ENCODE measurements at regions not wholly inside any gene's neighbourhood (a gene's known extent, or its start where the extent isn't known, plus 50 kb on each side); places are given as distances from the start of the nearest gene placed in this dataset.
A peak's percentile ranks its signal among the peaks of the same experiment; 100 is the strongest.

DNA sequence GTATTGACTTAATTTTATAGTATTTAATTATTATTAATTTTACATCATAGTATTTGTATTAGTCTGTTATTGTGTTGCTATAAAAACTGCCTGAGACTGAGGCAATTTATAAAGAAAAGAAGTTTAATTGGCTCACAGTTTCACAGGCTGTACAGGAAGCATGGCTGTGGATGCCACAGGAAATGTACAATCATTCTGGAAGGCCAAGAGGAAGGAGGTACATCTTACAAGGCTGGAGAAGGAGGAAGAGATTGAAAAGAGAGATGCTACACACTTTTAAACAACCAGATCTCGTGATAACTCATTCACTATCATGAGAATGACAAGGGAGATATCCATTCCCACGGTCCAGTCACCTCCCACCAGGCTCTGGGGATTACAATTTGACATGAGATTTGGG lies 2019.4 kb upstream of the PIK3C3 start:
- DNase-seq: no peak

DNA sequence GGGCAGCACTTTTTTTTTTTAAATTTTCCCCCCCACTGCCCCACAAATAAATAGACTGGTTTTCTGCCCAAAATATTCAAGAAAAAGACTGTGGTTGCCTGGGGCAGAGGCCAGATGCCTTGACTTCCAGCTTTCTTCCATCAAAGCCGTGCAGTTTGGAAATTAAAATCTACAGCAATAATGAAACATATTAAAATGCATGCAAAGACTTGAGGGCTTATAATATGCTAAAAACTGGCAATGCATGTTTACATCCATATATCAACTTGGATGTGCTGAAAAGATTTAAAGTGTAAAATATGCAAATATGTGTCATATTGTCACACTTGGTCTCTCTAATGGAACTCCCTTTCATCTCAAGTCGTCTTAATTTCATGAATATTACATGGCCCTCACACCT lies 2036.2 kb upstream of the PIK3C3 start:
- no peak for DNase-seq

DNA sequence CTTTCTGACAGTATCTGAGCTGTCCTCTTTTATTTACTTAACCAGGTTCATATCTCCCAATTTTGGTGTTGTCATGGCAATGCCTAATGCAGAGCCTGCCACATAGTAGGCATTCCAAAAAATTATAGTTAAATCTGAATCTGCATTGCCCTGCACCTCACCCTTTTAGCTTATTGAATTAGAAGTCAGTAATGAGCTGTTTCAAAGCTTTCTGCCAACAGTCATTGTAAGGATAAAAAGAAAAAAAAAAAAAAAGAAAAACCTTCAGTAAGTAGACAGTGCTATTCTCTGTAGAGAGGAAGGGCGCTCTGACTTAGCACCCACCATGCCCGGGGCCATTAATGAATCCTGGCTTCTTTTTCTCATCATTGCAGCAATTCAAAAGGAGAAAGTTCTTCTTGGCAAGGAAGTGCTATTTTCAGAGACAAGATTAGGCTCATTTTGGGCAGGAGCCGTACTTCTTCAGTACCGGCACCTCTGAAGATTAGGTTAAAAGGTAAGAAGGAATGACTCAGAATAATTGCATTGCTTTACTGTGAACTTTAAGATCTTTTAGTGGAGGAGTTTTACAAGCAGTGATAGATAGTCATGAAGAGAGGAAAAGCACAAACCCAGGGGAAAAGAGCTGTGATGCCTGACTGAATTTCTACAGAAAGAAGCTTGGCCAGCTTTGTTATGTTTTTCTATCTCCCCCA lies 2041.2 kb upstream of the PIK3C3 start:
- DNase-seq: no peak

DNA sequence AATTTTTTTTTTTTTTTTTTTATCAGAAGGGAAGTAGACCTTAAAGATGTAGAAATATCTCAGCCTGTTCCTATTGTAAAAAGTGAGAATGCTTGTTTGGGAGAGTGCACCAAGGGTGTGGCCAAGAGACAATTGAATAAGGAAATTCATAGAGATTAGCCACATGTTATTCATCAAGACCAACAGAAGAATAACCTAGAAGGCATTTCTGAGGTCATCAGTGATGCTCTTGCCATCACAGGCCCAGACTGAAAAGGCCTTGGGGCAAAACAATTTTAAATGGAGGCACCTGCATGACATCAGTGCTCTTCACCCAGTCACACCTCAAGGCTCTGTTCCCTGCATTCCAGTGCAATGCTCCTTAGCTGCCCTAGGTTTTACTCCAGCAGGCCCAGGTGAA lies 2043.3 kb upstream of the PIK3C3 start:
- no peak for DNase-seq

DNA sequence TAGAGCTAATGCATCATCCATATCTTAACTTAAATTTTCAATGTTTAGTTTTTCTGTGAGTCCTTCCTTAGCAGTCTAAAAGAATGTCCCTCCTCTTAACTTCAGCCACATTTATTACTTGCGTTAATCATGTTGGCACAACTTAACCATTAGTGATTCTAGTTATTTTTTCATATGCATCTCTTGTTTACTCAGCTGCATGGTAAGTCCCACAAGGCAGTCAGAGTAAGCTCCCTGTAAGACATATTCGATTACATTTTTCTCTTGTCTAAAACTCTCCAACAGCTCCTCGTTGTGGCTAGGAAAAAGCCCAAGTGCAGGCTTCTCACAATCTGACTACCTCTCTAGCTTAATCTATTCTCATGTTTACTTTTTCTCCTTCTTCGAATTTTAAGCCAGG lies 2045.3 kb upstream of the PIK3C3 start:
- no peak for DNase-seq

DNA sequence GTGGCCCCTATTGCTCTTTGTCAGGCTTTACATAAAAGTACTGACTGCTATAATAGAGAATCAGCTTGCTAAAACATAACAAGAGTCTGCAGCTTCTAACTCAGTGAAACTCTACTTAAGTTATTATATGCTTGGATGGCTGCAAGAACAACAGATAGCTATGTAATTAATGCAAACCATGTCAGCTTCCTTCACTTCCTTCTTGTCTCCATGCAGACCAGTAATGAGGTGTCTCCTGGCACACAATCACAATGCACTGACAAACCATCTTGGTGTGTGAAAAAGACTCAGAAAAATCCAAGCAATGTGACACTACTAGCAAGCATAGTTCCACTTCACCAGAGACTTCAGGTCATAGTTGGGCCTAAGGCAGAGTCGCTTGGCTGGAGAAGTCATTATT lies 2068.9 kb upstream of the PIK3C3 start:
- no peak for DNase-seq

DNA sequence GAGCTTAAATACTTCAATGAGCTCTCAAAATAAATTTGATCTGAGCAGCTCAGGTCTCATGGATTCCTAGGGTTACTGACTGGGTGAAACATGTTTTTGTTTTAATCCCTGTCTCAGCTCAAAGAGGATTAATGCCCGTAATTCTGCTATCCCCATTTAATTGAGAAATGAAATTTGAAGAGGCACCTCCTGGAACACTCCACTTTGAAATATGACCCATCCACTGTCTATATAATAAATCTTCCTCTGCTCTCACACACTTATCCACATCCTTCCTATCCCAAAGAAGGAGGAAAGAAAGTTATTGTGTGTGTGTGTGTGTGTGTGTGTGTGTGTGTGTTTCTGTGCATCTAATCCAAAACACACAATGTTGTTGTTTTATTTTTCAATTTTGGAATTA lies 2082.4 kb upstream of the PIK3C3 start:
- no peak for DNase-seq

DNA sequence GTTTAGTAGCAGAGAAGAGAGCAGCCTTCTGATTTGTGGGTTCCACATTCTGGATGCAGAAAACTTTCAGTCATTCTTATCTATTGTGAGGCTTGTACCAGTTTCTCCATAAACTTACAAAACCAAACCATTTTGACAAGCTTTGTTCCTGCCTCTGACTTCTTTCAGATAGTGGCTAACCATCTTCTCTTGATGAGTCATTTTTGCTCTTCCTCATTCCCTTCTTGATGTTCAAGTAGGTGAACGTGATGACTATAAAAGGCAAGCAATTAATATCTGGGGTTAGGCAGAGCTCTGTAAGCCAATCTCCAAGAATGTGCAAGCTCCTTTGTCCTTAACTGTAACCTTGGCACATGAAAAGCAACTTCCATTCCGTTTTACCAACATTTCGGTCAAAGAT lies 2083.1 kb upstream of the PIK3C3 start:
- no peak for DNase-seq

DNA sequence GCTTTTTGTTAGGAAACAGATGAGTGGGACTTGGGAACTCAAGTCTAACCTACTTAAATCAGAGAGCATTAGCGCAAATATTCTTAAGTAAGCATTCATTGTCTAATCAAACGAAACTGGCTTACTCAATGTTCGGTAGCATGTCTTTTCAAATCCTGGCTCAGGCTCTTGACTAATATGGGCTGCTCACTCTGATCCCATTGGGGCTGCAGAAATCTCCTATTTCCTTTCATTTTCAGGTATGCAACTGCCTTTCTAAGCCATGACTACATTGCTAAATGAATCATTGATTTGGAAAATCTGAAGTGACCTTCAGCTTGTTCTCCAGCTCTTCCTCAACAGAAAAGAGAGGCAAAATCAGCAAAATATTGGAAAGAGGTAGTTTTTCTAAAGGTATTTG lies 2084.4 kb upstream of the PIK3C3 start:
- no peak for DNase-seq

DNA sequence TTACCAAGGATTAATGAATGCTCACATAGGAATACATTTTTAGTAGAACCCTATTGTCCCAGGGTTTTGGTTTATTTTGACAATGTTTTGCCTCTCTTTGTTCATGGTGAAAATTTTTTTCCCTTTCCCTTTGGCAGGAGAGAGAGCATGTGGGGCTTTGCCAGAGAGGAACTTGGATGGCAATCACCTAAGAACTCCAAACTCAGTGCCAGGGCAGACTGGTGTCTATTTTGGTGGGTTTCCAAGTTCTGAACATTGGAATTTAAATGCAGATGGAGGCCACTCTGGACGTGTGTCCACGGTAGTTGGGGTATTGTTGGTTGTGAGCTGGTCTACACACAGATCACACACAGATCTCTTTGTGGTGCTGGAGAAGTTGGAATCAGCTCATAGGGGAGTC lies 2091.1 kb upstream of the PIK3C3 start:
- DNase-seq: peak in 1 of 2 donors; percentile 1

DNA sequence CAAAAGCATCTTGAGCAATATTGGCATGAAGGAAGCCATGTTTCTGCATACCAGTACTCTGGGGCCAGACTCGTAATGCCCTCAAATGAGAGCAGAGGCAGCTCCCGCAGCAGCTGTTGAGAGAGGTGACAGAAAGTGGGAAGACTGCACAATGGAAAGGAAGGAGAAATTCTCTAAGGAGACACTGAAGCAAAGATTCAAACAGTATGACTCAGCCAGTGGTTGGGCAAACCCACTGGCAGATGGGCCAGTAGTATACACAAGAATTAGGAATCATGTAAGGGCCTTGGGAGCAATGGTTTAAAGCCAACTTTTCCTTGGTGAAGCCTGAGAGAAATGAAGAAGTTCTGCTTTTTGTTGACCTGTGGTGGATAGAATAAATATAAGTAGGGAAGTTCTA lies 2092.7 kb upstream of the PIK3C3 start:
- DNase-seq: no peak

DNA sequence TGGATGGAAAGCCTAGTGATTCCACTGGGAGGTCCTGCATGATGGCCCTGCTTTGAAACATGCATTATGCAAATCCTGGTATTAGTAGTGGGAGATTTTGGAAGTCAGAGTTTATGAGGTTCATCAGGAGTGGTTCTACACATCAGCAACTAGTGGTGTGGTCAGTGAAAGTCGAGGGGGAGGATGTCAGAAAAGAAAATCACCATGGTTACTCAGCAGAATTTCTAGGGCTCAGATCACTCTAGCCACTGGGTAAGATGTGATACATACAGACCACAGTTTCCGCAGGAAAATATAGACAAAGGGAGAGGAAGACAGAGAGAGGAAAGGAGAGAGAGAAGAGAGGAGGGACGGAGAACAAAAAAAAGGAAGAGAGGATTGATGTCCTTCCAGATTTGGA lies 2100.7 kb upstream of the PIK3C3 start:
- DNase-seq: no peak

DNA sequence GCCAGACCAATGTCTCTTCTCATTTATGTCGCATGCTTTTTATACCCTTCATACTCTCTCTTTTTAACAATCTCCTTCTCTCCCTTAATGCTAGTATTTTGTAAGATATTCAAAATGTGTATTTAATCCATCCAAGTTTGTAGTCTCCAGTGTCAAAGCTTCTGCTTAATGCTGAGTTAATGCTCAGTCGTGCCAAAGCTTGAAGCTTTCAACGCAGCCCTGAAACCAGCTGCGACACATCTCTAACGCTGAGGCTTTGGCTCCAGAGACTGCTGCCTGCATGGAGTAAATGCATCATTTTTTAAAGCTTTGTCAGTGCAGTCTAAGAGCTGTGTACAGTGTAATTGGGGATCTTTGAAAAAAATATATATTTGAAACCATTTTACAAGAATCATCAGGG lies 2108.8 kb upstream of the PIK3C3 start:
- DNase-seq: no peak

DNA sequence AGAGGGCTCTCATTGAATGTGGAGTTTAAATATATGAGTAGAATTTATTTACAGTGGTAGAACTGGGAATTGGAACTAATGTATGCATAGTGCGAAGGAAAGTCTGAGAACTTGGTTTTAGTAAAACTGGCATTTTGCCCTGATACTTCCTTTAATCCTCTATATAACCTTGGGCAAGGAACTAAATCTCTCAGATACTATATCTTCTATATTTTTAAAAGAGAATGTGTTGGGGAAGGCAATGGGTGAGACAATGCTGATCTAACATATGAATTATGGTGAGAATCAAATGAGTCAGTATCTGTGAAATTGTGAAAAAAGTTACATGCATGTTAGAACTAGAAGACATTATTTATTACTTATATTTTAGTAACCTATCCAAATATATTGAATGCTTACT lies 2109.4 kb upstream of the PIK3C3 start:
- DNase-seq: no peak

DNA sequence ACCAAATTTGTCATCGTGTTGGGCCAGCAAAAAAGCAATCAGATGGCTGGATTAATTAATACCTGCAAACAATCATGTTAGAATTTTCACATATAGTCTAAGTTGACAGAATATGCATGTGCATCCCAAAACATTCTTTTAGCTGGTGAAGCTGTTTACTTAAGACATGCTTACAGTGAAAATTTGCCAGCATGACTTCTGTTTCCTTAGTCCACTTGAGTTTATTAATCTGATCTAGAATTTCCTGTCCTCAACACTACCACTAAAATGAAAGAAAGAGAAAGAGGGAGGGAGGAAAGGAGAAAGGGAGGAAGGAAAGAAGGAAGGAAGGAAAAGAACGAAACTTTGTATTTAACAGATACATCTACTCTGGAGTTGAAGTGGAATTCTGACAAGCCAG lies 2109.9 kb upstream of the PIK3C3 start:
- no peak for DNase-seq

DNA sequence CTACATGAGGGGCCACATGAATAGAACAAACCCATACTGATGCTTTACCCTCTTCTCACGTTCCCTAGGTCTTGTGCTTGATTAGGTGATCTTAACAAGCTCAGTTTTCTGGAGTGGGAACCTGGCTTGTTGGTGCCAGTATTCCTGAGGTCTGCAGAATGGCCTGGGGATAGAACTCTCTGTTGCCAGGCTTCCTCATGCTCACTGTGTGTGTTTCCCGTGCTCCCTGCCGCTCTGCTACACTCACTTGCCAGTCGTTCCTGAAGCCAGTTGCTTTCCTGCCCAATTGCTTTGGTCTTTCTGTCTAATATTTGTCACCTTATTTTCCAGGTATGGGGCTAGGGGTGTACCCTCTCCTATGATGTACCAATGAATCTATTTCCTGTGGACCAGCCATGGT lies 2111.5 kb upstream of the PIK3C3 start:
- no peak for DNase-seq

DNA sequence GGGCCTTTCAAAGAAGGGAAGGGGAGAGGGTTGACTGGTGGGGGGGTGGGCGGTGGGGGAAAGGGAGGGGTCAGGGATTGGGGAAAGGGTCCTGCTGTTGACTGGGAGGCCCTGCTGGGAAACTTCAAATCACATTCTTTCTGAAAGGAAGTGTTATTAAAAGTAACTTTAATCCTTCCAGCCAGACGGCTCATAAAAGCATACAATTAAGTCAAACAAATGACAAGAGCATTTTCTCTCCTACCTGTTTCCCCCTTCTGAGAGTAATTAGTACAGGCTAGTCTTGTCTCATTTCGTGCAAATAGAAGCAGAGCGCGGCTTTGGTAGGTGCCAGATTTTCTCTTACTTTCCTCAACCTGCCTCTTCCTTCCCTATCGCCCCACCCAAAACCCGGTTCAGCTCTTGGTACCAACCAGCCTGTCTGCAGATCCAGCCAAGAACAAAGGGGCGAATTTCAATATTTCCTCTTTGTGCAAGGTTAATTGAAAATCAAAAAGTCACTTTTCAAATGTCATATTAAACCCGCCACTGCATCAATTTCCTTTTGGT lies 2112.6 kb upstream of the PIK3C3 start:
- DNase-seq: no peak

DNA sequence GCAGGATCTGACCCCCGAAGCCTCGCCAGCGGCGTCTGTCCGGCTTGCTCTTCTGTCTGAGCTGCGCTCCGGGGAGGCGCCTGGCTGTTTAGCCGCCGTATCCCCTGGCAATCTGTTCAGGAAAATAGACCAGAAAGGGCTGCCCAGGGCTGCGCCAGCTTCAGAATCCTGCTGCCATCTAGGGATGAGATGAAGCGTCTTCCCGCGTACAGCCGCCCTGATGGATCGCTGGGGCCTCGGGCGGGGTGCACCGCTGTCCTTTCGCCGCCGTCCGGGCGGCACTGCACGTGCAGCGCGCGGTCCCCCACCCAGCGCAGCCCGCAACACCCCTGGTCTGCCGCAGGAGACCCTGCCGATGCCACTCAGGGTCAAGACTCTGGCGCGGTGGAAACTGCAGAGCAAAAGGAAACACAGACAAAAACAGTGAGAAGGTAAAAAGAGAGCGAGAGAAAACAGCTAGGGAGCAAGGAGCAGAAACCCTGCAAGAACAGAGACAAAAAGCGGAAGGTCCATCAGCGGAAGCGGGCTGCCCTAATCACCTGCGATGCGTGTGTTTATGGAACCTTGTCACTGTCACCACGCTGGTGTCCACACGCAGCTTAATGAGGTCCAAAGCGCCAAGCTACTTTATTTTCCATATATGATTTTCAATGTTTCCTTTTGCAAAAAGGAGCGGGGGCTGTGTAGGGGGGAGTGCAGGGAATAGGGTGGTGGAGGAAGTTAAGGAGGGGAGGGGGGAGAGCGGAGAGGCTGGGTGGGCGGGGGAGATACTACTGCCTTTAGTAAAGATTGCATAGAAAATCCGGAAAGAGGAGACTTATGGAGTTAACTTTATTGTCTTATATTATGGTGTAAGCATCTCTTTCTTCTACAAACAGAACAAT lies 2113.3 kb upstream of the PIK3C3 start:
- peak; percentile 73 for DNase-seq

DNA sequence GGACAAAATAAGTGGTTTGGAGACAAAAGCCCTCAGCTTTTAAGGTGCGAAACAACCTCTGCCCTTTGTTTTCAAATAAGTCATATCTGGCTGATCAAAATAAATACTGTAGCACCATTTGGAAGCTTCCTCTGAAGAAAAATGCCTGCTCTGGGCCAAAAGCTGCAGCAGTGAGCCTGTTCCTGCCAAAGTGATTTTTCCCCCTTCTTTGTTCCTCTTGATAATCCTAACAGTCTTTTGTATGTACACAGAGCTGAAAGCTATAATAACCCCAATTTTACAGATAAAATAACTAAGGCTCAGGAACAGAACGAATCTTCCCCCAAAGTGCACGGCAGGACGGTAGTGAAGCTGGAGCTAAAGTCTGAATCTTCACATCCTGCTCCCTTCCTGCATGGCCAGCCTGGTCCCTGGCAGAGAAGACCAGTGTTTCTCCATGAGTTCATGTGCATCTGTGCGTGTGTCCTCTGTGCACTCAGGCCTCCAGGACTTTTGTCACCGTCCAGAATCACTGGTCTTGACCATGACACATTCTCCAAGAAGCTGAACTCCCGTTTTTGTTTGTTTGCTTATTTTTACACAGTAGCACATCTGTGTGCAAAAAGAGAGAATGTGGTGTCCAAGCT lies 2114.1 kb upstream of the PIK3C3 start:
- DNase-seq: no peak

DNA sequence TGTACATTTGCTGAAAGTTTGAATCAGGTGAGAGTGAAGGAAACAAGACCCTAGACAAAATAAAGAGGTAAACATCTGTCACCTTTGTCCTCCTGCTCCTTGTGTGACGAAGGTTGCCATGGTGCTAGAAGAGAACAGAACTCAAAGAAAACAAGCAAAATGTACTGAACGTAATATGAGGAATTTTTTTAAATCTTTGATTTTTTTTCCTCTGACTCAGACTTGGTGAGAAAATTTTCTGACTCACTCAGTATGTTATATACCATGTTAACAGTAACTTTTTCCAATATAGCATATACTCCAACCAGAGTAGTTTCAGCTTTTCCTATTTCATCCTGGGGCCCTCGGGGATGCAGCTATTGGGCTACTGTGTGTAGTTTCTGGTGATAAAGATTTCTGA lies 2114.6 kb upstream of the PIK3C3 start:
- no peak for DNase-seq

DNA sequence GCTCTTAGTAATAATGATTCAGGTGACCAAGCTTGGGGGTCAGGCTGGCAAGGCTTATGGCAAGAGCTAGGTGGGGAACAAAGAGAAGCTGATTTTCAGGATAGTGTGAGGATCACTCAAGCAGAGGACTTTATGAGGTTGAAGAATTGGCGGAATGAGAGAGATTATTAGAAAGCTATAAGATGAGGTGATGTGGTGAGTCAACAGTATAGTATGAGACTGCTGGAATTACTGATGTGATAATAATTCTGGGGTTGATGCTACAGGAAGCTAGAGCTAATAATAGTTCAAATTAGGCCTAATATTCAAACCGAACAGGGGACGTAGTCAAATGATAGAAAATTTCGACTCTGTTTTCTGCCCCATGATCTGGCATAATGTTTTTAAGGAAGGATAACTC lies 2115.3 kb upstream of the PIK3C3 start:
- DNase-seq: no peak

DNA sequence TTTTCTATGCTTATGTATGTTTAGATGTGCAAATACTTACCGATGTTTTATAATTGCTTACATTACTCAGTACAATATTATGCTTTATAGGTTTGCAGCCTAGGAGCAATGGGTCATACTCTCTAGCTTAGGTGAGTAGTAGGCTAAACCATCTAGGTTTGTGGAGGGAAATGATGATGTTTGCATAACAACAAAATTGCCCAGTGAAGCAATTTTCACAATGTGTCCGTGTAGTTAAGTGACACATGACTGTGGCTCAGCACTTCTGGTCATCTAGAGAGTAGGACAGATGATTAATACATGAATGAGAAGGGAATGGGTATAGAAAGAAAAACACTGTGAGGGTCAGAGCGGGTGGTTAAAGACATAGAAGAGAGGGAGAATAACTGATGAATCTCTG lies 2116.2 kb upstream of the PIK3C3 start:
- DNase-seq: no peak

DNA sequence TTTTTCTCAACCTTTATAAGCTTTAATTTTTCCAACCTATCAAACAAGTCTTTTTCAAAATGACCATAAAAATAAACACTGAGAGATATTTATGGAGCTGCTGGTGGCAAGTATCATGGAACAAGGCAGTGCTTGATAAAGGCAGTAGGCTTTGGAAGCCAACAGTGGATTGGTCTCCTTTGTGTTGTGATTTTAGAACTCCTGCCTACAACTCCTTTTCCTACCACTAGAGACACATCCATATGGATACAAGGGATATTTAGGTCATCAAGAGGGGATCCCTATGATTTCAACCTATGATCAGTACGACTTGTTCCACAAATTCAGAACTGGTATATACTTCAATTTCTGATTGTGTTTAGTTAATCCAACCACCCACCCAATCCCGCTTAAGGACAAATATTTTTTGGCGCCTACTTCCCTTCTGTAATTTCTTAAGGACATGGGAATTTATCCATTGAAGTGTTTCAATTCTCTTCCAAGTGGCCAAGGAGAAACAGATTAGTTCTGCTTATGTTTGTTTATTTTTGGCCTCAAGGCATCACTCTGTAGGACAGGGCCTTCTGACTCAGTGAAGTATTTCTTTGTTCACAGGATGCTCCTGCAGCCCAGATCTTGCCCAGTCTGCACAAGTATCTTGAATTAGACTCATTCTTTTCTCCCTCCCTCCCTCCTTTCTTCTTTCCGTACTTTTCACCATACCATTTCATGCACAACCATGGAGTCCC lies 2119.6 kb upstream of the PIK3C3 start:
- no peak for DNase-seq

All from hippocampal formation (tissue), 2 donors.